ENCODE measurements at regions not wholly inside any gene's neighbourhood (a gene's known extent, or its start where the extent isn't known, plus 50 kb on each side); places are given as distances from the start of the nearest gene placed in this dataset.

DNA sequence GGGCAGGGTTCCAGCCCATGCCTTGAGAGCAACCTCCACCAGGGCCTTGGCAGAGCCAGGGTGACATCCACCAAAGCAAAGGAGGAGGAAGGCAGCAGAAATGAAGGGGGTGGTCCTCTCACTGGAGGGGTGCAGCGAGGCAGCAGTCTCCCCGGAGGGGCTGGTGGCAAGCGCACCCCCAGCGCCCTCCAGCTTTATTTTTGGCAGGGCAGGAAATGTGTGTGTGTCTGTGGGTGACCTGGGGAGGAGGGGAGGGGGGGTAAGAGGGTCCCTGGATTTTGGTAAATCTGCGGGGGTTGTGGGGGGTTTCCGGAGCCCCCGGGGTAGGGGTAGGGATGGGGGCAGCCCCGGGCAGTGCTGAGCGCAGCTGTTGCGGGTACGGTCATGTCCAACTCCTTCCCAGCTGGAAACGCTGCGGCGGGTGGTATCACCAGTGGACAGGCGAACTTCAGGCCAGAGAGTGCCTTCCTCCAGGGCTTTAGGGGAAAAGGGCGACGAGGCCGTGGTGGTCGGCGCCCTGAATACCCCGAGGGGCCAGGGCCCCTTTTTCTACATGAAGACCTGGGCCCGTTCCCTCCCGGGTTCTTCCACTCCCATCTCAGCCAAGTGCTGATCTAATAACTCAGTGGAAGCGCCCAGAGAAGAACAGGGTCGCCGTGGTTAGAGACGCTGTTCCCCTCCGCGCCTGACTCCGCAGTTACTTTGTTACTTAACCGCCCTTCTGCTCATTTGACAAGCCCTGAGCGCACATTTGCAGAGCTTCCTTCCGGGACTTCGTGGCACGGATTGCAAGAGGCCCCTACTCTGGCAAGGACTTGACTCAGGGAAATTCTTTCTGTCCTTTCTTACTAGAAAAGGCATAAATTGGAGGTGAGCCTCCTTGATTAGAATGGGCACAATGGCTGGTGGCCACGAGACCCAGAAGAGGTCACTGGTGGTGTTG is 55.2 kb downstream of the FOS start:
- peak; percentile 42 for DNase-seq

DNA sequence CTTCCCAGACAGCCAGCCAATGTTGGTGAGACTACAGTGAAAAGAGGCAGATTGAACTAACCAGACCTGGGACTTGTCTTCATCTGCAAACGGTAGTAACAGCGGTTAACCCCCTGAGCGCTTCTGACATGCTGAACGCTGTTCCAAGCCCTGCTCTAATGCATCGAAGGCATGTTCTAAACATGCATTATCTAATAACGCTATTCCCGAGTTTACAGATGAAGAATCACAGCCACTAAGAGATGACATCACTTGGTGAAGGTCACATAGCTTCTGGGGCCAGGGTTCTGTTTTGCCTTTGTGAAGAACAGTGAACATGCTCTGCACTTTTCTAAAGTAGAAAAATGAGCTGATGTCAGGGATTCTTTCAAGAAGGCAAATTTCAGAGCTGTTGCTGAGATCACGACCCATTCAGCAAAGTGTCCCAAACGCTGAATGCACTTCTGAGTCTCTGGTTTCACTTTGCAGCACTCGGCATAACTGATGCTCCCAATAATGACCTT is 56.0 kb downstream of the FOS start:
- DNase-seq: no peak

DNA sequence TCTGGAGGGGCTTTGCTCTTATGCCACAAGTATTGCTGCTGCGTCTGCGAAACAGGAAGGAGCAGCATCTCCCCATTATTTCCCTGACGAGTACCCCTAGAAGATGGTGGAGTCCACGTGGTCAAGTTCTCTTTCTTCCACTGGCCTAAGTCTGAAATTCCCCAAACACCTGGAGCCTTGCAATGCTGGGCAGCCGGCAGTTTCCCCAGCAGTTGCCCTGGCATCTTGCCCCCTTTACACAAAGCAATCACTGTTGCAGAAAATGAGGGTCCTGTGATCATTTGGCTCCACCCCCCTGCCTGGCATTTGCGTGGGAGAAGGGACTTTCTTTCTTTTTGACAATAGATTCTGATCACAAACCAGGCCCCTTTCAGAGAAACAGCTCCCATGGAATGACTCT is 56.9 kb downstream of the FOS start:
- DNase-seq: no peak

DNA sequence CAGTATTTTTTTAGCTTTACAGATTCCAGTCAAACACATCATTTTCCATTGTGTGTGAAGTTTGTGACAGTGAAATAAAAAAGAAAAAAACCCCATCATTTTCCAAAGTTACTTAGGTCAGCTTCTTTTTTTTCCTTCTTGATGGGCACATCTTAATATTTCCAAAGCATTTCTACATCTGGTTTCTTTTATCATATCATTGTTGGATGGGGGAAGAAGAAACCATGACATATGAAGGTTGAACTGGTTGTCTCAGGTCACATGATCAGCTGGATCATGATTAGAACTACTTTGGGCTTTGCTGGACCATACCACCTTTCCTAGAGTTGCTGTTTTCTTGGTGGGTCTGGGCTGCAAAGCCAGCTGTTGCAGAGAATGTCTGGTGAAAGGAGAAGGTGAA is 59.8 kb downstream of the FOS start:
- DNase-seq: no peak

DNA sequence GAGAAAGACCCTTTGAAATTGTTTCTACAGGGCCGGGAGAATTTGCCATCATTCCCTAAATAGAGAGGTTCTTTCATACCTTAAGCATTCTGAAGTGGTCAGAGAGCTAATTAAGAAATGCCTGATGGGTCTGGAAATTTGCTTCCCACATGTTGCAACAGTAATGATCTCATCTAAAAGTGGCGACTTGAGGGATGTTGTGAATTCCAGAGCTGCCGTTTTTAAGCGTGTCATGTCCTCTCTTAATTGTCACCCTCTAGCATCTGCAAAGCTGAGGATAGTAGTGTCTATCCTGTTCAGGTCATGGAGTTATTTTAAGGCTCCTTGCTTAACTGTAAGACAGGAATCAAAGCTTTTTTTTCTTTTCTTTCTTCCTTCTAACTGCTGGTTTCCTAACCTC is 60.4 kb downstream of the FOS start:
- no peak for DNase-seq

DNA sequence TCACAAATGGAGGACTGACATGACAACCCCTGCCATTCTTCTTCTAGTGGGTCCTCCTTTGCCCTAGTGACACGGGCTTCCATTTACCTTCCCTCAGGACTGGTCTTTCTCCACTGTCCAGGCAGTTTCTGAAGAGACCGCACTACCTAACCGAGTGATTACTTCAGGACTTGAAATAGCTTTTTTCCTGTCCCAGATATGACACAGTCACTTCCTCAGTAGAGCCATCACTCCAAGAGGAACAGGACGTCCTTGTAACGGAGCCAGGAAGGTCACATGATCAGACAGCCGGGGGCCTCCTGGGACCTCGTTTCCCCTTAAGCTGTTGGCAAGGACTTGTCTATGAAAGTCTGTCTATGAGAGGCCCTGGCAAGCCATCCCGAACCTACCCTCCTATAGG is 62.3 kb downstream of the FOS start:
- DNase-seq: no peak

DNA sequence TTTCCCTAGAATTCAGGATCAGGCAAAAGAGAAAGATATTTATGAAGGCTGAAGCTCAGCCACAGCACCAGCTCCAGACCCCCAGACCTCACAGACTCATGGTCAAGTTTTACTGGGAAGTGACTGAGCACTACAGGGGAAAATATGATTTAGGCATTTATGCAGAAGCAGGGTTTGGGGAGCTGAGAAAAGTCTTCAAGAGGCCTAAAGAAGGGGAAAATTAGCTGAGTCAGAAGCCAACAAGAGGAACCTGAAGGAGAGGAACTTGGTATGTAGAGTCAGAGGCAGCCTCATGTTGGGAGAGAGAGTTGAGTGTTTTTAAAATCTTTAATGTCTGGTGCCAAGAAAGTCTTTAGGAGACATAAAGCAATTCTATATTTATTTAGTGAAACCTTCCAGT is 63.0 kb downstream of the FOS start:
- DNase-seq: no peak

DNA sequence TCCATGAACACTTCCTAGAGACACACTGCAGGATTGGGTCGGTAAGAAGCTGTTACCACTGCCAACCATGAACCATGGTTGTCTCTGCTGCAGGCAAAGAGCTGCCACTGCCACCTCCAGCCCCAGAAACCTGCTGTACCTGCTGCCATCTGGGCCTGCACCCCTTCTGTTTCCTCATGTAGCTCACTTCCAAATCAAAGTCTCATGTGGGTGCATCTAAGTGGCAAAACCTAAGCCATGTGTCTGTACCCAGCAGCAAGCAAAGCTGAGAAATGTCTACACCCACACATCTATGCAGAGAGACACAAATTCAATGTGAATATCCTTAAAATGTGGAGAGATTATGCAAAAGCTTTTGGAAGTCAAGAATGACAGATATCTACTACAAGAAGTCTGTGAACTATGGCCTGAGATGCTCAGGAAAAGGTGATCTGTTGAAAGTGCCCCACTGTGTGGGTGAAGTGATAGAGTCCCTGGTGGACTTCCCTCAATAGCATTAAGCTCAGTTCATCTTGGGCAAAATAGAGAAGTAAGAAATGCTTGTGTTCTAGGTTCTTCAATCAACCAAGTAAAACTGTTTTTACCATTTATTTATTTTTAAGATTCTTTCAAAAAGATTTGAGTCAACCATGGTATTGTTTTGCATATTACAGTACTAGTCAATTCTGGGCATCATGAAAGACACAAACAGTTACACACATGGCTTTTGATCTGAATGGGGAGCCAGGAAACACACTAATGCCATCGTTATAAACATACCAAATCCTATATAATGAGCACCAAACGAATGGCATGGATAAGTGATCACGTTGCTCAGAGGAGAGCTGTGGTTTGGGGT is 64.4 kb downstream of the FOS start:
- DNase-seq: no peak

DNA sequence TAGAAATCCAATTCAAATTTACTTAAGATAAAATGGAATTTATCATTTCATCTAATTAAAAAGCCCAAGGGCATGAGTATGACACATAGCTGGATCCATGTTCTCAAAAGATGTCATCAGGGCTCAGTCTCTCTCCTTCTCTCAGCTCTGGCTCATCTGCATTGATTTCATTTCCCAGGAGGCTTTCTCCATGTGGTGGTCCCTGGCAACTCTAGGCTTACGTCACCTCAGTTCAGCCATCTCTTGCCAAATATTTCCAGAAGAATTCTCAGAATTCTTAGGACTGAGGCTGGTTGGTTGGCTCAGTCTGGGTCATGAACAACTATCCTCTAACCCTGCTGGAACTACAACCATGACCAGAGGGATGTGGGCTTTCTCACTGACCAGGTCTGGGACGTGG is 65.3 kb downstream of the FOS start:
- DNase-seq: no peak

DNA sequence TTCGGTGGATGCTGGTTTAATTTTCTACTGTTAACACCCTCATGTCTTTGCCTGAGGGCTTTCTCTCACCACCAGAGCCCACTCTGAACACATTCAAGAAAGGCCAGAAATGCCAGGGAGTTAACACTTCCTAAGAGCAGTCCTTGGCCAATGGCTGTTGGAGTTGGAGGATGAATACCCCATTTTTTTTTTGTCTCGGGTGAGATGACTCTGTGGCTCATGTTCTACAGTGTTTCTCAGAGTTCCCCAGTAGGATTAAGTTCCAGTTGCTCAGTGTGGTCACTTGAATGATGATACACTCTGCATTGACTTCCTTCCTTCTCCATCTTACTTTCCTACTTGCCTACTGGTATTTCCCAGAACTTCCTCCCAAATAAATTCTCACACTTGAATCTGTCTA is 65.8 kb downstream of the FOS start:
- no peak for DNase-seq

DNA sequence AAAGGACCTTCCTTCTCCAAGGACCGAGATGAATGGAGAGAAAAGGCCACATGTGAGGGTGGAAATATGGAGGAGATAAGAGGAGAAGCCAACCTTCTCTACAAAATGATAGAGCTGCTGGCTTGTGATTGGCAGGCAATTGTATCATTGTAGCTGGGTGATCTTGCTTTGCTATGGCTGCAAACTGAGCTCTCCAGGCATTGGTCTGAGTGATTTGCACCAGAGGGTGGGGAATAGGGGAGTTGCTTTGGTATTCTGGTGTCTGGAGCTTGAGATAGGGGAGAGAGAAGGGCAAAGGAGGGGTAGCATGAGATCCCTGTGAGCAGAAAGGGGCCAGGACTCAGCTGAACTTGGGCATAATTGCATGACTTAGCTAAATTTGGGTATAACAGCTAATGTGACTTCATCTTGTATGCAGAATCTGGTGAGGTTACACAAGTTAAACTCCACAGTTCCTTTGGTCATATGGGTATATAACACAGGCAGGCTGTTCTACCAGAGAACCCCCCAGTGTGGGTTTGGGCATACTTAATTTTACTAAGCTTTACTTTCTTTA is 72.0 kb downstream of the FOS start:
- DNase-seq: no peak

DNA sequence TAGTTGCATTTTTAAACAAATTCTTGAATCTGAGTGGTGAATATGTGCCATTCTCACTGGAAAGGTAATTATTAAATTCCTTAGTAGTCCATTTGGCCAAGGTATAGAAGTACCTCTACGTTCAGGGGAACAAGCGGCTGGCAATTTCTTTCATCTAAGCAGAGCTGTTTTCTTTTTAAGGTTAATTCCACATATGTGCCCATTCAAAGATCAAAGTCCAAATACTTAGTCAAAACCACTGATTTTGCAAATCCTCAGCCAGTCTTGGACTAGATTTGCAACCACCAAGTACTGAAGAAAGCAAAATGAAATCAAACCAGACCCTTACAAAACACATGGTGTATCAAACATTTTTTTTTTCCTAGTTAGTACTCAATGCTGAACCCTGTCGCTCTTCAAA is 68.7 kb upstream of the JDP2 start:
- no peak for DNase-seq

DNA sequence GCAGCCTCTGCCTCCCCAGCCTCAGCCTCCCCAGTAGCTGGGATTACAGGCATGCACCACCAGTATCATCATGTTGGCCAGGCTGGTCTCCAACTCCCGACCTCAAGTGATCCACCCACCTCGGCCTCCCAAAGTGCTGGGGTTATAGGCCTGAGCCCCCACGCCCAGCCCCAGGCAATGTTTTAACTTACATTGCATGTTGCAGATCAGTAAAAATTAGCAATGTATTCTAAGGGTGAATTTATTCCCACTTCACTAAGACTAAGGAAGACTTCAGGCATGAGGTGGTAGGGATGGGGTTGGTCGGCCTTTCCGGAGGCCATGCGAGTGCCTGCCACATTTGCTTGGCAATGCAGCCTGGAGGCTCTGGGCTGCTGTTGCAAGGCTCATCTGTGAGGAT is 66.8 kb upstream of the JDP2 start:
- DNase-seq: no peak

DNA sequence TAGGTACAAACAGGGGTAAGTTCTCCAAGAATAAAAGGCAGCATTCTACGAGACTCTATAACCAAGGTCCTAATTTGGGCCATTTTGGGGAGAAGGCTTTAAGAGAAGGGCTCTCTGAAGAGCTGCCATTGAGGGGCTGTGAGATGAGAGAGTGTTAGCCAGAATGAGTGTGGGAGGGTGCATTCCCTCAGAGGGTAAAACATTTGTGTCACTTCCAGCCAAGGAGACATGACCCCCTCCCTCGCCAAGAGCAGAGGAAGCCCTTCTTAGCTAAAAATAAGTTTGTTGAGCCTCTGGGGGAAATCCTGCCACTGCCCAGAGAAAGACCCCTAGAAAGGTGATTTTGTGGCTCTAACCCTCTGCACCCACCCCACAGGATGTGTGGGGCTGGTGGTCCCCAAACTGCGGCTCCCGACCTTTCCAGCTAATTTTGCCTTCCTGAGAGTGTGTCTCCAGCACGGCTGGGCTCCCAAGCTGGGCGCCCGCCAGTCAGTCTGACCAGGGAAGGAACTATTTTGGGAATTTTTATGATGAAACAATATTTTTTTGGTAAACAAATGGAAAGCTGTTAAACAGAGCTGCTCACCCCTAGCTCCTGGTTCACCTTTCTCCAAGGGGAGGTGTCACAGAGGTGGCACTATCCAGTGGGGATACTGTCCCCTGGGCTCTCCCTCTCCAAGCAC is 65.9 kb upstream of the JDP2 start:
- no peak for DNase-seq

DNA sequence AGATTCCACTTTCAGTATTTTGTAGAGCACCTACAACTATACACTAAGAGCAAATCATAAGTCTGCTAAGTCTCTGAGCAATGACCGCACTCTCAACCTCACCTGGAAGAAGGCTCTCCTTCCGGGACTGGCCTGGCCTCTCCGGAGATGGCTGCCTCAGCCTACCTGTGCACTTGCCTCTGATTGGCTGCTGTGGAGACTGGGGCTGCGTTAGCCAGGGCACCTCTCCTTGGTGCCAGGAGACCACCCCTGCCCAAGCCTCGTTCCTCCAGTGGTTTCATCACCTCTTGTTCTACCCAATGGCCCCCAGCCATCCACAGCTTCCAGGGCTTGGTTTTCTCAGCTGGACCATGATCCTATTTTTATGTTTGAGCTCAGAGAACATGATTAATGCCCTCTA is 64.7 kb upstream of the JDP2 start:
- no peak for DNase-seq

DNA sequence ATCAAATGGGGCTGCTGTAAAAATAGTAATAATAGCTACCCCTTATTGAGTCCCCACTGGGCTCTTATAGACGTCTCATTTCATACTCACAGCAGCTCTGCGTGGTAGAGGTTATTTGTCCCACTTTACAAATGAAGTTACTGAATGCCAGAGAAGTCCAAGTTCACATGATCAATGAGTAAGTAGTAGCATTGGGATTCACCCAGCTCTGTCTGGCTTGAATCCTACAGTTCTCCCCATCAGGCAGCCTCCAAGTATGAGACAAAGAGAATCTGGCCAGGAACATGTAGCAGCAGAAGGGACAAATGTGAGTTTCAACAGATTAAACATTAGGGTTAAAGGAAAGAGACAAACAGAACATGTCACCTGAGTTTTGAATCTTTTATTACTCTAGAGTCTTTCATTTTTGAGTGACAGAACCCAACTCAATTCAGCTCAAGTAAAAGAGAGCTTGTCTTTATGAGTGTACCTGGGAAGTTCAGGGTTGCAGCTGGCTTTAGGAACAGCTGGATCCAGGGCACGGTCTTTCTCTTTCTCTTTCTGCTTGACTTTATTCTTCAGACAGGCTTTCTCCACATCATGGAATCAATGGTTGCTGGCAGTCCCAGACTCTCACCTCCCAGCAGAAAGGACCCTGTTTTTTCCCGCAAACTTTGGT is 64.1 kb upstream of the JDP2 start:
- no peak for DNase-seq

DNA sequence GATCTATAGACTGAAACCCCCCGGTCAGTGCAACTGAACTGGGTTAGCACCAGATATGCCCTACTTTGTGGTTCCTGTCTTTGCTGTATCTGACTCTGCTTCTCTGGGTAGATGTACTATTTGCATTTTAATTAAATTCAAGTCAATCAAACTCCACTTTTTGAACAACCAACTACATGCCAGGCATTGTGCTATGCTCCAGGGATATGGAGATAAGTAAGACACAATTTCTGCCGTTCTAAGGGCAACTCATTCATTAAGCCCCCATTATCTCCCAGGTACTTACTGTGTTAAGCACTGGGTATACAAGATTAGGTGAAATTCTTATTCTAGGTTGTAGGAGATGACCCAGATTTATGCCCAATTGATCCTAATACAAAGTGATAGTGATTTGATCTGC is 62.7 kb upstream of the JDP2 start:
- no peak for DNase-seq

DNA sequence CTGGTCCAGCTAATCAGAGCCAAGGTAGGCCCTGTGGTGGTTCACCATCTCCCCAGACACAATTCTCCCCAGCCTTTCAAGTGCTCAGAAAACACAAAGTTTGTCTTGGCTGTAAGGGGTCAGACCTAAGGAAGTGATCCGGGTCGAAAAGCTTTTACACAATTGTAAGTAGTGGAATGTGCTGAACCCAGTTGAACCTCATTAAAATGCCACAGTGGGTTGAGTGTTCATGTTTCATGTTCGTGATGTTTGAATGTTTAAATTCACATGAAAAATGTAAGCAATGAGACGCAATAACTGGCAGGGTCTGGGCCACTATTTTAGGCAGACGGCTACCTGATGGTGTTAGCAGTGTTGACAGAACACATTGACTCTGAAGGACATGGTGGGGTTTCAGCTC is 60.9 kb upstream of the JDP2 start:
- no peak for DNase-seq

DNA sequence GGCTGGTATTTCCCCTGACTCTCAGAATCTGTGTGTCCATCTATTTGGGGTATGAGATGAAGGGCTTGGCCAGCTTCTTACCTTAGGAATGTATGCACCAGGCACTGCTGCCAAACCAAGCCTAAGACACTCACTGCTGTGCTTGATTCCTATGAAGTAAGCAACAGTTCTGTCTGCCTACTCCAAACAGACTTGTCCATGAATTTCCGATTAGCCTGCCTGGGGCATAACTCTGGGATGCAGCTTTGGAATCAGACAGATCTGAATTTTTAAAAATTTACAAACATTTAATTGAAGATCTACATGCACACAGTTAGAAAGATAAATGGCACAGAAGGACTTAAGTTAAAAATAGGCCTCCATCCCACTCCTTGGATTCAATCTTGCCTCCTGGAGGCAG is 59.5 kb upstream of the JDP2 start:
- no peak for DNase-seq

DNA sequence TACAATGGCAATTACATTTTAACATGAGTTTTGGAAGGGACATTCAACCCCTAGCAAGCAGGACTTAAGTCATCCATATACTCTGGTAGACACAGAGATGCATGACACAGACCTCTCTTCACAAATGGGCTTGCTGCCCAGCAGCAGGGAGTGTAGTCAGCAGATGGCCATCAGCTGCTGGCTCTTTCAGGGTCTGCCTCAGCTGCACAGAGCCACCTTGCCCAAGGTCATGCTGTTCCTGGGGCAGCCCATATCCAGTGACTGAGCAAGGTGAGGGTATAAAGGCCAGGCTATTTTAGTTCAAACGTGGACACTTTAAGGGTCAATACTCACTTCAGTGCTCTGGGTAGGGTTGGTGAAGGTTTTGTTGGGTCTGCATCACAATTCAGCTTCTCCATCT is 58.3 kb upstream of the JDP2 start:
- no peak for DNase-seq

DNA sequence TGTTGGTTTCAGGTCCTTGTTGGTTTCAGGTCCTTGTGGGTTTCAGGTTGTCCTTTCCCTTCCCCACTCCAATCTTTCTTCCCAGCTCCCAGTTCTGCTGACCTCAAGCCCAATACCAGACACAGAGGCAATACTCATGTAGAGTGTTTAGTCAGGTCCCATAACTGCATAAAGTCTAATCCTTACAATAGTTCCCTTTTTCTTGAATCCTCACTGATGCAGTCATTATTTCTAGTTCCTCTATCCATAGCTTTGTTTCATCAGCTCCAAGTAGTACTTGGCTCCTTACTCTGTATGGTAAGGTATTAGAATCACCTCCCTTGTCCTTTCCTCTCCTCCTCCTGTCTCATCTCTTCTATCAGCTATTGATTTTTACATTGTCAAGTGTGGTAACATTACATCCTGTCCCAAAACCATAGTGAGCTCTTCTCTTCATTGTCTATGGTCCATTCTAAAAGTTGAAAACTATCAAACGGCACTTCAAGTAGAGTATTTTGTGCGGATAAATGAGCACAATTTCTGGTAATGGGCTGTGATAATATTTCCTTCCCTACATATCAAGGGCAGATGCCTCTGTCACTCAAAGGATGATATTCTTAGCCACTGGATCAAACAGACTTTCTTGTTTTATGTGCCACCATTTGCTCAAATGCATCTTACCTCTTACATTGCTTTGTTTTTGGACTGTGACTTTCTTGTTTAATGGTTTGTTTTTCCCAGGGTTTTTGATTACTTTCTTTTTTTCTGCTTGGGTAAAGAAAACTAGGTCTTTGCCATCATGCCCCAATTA is 57.2 kb upstream of the JDP2 start:
- DNase-seq: no peak

DNA sequence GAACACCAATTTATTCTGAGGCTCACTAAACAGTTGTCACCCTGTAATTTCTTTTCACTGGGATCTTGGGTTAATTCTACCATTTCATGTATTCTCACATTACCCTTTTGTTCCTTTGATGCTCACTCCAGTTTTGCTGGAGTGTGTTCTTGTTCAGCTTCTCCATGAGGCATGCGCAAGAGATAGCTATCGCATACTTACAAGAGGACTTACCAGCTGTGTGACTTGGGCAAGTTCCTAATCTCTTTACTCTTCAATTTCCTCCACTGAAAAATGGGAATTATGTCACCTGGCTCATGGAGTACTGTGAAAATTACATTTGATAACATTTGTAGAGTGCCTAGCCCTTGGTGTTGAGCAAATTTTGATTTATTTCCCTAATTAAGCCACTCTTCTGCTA is 56.5 kb upstream of the JDP2 start:
- DNase-seq: no peak
